22Rv1 (cell line): ENCODE measurements at regions not wholly inside any gene's neighbourhood (a gene's known extent, or its start where the extent isn't known, plus 50 kb on each side); places are given as distances from the start of the nearest gene placed in this dataset.

ENCODE experiments used
- CTCF ChIP-seq: fragments of 450-650 bp; IDR thresholded peaks from 2 replicates; pipeline ENCODE4 v1.5.1; 2017; ENCODE audit warnings: mild to moderate bottlenecking
- ZFX ChIP-seq: fragments of 450-650 bp; IDR thresholded peaks from 2 replicates; pipeline ENCODE4 v1.6.1; 2017; ENCODE audit warnings: antibody characterized with exemption, borderline replicate concordance

- TF ChIP-seq CTCF (no peak), ZFX (no peak)
These were observed 63.2 kb upstream of the RPL38 start for GRCh38 chr17:74140282-74140681.
